ENCODE measurements at regions not wholly inside any gene's neighbourhood (a gene's known extent, or its start where the extent isn't known, plus 50 kb on each side); places are given as distances from the start of the nearest gene placed in this dataset.

- no peaks in the 10 kb centered on the region for H3K36me3 ChIP-seq
- TF ChIP-seq POLR2AphosphoS5 (IDR thresholded peaks at IDR 0.05) (no peak), POLR2A (IDR thresholded peaks at IDR 0.05) (no peak)
- TF ChIP-seq, protein P1, sequence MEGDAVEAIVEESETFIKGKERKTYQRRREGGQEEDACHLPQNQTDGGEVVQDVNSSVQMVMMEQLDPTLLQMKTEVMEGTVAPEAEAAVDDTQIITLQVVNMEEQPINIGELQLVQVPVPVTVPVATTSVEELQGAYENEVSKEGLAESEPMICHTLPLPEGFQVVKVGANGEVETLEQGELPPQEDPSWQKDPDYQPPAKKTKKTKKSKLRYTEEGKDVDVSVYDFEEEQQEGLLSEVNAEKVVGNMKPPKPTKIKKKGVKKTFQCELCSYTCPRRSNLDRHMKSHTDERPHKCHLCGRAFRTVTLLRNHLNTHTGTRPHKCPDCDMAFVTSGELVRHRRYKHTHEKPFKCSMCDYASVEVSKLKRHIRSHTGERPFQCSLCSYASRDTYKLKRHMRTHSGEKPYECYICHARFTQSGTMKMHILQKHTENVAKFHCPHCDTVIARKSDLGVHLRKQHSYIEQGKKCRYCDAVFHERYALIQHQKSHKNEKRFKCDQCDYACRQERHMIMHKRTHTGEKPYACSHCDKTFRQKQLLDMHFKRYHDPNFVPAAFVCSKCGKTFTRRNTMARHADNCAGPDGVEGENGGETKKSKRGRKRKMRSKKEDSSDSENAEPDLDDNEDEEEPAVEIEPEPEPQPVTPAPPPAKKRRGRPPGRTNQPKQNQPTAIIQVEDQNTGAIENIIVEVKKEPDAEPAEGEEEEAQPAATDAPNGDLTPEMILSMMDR (IDR thresholded peaks at IDR 0.05) = no peak
- no peaks in the 10 kb centered on the region for H3K9me3 ChIP-seq
- H3K27me3 ChIP-seq (replicated peaks; ENCODE audit: insufficient read depth) = no peaks in the 10 kb centered on the region
- no peak overlapping the region for H3K27ac ChIP-seq
- DNase-seq (ENCODE audit: low spot score) = no peak
- intact Hi-C loops (cut with DNase I) = loop anchor here (5.0 to 10.0 kb wide), 3 partner anchors 263 to 671 kb away; no protein-coding TSS in a partner anchor
- no peaks in the 10 kb centered on the region for H3K4me1 ChIP-seq (replicated peaks)
- 7% methylated on average over 1 of the region's 1 CpG for WGBS
- H3K4me3 ChIP-seq = no peak overlapping the region
Measured at GRCh38 chr4:177047851-177048174, 255.1 kb upstream of the VEGFC start.

- intact Hi-C loops (cut with DNase I) = no loop called here
- no peaks in the 10 kb centered on the region for H3K27me3 ChIP-seq (replicated peaks; ENCODE audit: insufficient read depth)
- no peaks in the 10 kb centered on the region for H3K9me3 ChIP-seq
- no peak overlapping the region for H3K4me3 ChIP-seq
- DNase-seq (ENCODE audit: low spot score) = no peak
- no peak for TF ChIP-seq POLR2AphosphoS5 (IDR thresholded peaks at IDR 0.05)
- no peak for TF ChIP-seq POLR2A (IDR thresholded peaks at IDR 0.05)
- TF ChIP-seq, protein P1 (IDR thresholded peaks at IDR 0.05) = peak in 2 of 4 experiments; percentile 18 to 19
- H3K27ac ChIP-seq = no peak overlapping the region
- no peaks in the 10 kb centered on the region for H3K36me3 ChIP-seq
- 64% methylated on average over 7 of the region's 7 CpGs for WGBS
- H3K4me1 ChIP-seq (replicated peaks) = no peaks in the 10 kb centered on the region
Measured at GRCh38 chr4:177051473-177052060, 258.1 kb upstream of the NEIL3 start.

GRCh38 chr4:177052211-177052934, 257.3 kb upstream of the NEIL3 start:
- Histone ChIP-seq H3K36me3 (no peaks in the 10 kb centered on the region), H3K4me3 (no peak overlapping the region), H3K27ac (no peak overlapping the region), H3K9me3 (no peaks in the 10 kb centered on the region), H3K27me3 (replicated peaks; ENCODE audit: insufficient read depth) (no peaks in the 10 kb centered on the region), H3K4me1 (replicated peaks) (no peaks in the 10 kb centered on the region)
- DNase-seq (ENCODE audit: low spot score) = no peak
- 19% methylated on average over 4 of the region's 4 CpGs for WGBS
- TF ChIP-seq POLR2A (IDR thresholded peaks at IDR 0.05) (no peak), POLR2AphosphoS5 (IDR thresholded peaks at IDR 0.05) (no peak)
- TF ChIP-seq, protein P1 (IDR thresholded peaks at IDR 0.05) = no peak
- intact Hi-C loops (cut with DNase I) = no loop called here

DNA sequence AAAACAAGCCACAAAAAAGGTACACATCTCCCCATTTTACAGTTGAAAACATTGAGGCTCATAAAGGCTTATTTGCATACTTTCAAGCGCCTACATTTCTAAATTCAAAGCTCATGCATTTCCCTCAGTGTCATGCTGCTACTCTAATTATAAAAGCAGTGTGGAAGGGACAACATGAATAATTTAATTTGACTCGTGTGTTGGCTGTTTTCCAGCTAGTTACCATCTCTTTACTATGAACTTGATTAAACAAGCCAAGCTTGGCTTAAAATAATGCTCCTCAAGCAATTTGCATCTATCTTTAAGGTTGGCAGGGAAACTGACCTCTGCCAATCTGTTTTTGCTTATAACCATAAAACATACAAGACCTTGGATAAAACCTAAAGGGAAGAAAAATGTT, 252.5 kb upstream of the NEIL3 start:
- no peak overlapping the region for H3K27ac ChIP-seq
- intact Hi-C loops (cut with DNase I) = no loop called here
- no peaks in the 10 kb centered on the region for H3K9me3 ChIP-seq
- TF ChIP-seq, protein P1 (IDR thresholded peaks at IDR 0.05) = no peak
- TF ChIP-seq POLR2A (IDR thresholded peaks at IDR 0.05) = no peak
- no peak for TF ChIP-seq POLR2AphosphoS5 (IDR thresholded peaks at IDR 0.05)
- no peaks in the 10 kb centered on the region for H3K4me1 ChIP-seq (replicated peaks)
- H3K4me3 ChIP-seq = no peak overlapping the region
- 59% methylated on average over 2 of the region's 2 CpGs for WGBS
- H3K27me3 ChIP-seq (replicated peaks; ENCODE audit: insufficient read depth) = no peaks in the 10 kb centered on the region
- no peak for DNase-seq (ENCODE audit: low spot score)
- no peaks in the 10 kb centered on the region for H3K36me3 ChIP-seq

DNA sequence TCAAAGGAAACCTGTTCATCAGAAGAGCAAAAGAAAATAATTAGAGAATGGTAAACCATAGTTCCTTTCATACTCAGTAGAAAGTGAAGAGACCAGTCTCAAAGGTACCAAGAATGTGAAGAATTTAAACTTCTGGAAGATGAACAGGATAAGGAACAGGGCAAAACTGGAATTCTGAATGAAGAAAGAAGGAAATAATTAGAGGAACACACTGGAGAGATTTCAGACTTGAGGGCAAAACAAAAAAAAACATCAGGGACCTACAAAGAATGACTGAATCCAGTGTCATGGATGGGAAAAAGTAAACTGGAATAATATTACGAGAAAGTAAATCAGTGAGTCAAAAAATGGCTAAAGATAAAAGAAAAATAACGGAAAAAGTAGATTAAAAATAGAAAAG, 245.6 kb upstream of the NEIL3 start:
- no peaks in the 10 kb centered on the region for H3K9me3 ChIP-seq
- no peak overlapping the region for H3K4me3 ChIP-seq
- DNase-seq (ENCODE audit: low spot score) = no peak
- 89% methylated on average over 2 of the region's 2 CpGs for WGBS
- no peak overlapping the region for H3K27ac ChIP-seq
- no peaks in the 10 kb centered on the region for H3K36me3 ChIP-seq
- H3K27me3 ChIP-seq (replicated peaks; ENCODE audit: insufficient read depth) = no peaks in the 10 kb centered on the region
- H3K4me1 ChIP-seq (replicated peaks) = no peaks in the 10 kb centered on the region
- TF ChIP-seq POLR2A (IDR thresholded peaks at IDR 0.05) = no peak
- TF ChIP-seq POLR2AphosphoS5 (IDR thresholded peaks at IDR 0.05) = no peak
- intact Hi-C loops (cut with DNase I) = no loop called here
